Keratinocyte (primary cell): ENCODE measurements at regions not wholly inside any gene's neighbourhood (a gene's known extent, or its start where the extent isn't known, plus 50 kb on each side); places are given as distances from the start of the nearest gene placed in this dataset.

Experiments
- EZH2 ChIP-seq: IDR thresholded peaks from one replicate; pipeline ENCODE4 v1.6.1; 2012; ENCODE audit warnings: inconsistent platforms, mild to moderate bottlenecking, low read length, moderate library complexity
- TF ChIP-seq, protein P1 (sequence below), 3 experiments: IDR thresholded peaks in 1 of 3; conservative IDR thresholded peaks in 1 of 3; optimal IDR thresholded peaks in 1 of 3; 2 replicates in 2 of 3; 3 replicates in 1 of 3; pipeline versions ENCODE3 to v1.5.1; 2011; ENCODE audit warnings: low read length in 3 of 3, mild to moderate bottlenecking in 3 of 3, moderate library complexity in 2 of 3, control low read depth in 1 of 3, inconsistent platforms in 1 of 3; ENCODE audit not compliant: insufficient read depth in 2 of 3; ENCODE audit errors: extremely low read depth in 1 of 3

DNA sequence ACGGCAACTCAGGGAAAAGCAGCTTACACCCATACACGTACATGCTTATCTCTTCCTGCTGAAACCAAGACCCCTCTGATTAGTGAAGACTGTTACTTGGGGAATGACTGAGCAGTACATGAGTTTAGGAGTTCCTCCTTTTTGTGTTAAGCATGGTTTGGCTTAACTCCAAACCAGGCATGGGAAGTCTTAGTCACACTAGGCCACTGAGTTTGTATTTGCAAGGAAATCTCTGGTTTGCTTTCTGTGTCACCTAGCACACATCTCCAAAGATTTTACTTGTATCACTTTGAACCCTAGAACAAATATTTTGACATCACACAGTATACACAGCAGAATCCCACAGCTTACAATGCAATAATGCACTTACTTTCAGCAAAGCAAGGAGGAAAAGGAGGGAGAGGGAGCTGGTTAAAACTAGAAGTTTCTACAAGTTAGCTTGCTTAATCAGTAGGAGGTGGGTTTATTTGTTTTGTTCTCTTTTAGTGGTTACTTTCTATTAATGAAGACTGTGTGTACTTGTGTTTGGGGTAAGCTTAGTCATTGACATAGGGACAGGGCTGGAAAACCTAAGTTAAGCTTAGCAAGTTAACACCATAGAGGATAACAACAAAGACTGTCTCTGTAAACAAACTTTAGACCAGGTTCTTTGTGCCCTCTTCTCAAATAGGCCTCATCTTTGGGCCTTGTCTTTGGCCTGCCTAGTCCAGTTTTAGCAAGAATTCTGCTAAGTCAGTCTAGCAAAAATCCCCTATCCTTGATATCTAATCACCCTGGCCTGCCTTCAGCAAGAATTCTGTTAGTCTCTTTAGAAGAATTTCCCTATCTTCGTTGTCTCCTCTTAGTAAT lies 219.4 kb downstream of the MREG start:
- TF ChIP-seq, protein P1, sequence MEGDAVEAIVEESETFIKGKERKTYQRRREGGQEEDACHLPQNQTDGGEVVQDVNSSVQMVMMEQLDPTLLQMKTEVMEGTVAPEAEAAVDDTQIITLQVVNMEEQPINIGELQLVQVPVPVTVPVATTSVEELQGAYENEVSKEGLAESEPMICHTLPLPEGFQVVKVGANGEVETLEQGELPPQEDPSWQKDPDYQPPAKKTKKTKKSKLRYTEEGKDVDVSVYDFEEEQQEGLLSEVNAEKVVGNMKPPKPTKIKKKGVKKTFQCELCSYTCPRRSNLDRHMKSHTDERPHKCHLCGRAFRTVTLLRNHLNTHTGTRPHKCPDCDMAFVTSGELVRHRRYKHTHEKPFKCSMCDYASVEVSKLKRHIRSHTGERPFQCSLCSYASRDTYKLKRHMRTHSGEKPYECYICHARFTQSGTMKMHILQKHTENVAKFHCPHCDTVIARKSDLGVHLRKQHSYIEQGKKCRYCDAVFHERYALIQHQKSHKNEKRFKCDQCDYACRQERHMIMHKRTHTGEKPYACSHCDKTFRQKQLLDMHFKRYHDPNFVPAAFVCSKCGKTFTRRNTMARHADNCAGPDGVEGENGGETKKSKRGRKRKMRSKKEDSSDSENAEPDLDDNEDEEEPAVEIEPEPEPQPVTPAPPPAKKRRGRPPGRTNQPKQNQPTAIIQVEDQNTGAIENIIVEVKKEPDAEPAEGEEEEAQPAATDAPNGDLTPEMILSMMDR (optimal IDR thresholded peaks at IDR 0.05 in 1 of 3, IDR thresholded peaks at IDR 0.05 in 1 of 3, conservative IDR thresholded peaks at IDR 0.05 in 1 of 3; ENCODE audit: extremely low read depth in 1 of 3, insufficient read depth in 2 of 3, low read length in 3 of 3), result no peak
- TF ChIP-seq EZH2, result no peak
